MM.1S (cell line): ENCODE measurements at regions not wholly inside any gene's neighbourhood (a gene's known extent, or its start where the extent isn't known, plus 50 kb on each side); places are given as distances from the start of the nearest gene placed in this dataset.

Source experiments
- DNase-seq: peaks from one replicate; pipeline ENCODE4 v3.0.0-alpha.2; 2015
- H2AFZ ChIP-seq: fragments of 300-600 bp; sonication (generic); 2 replicates; pipeline ENCODE4 v1.6.0; 2016; ENCODE audit warnings: antibody characterized with exemption, low read length
- H3F3A ChIP-seq: fragments of 300-600 bp; sonication (generic); 2 replicates; pipeline ENCODE4 v1.6.1; 2016; ENCODE audit warnings: mild to moderate bottlenecking, antibody characterized with exemption, low read length, moderate library complexity, mixed read lengths; ENCODE audit not compliant: insufficient read depth
- H3K27ac ChIP-seq: fragments of 300-600 bp; sonication (generic); 2 replicates; pipeline ENCODE4 v1.5.1; 2016; ENCODE audit warnings: mild to moderate bottlenecking, low read length
- H3K27me3 ChIP-seq: fragments of 300-600 bp; sonication (generic); replicated peaks from 2 replicates; pipeline ENCODE4 v1.6.0; 2016; ENCODE audit warnings: low read length; ENCODE audit not compliant: insufficient read depth
- H3K36me3 ChIP-seq: fragments of 300-600 bp; sonication (generic); replicated peaks from 2 replicates; pipeline ENCODE4 v1.6.1; 2016; ENCODE audit warnings: mild to moderate bottlenecking, low read length, mixed read lengths; ENCODE audit not compliant: insufficient read depth
- H3K4me1 ChIP-seq: fragments of 300-600 bp; sonication (generic); 2 replicates; pipeline ENCODE4 v1.6.1; 2016; ENCODE audit warnings: low read length, mixed read lengths
- H3K4me2 ChIP-seq: fragments of 300-600 bp; sonication (generic); 2 replicates; pipeline ENCODE4 v1.6.0; 2016; ENCODE audit warnings: low read depth, low read length
- H3K4me3 ChIP-seq: fragments of 300-600 bp; sonication (generic); 2 replicates; pipeline ENCODE4 v1.5.1; 2016; ENCODE audit warnings: low read length, mixed read lengths
- H3K79me2 ChIP-seq: fragments of 300-600 bp; sonication (generic); 2 replicates; pipeline ENCODE4 v1.6.1; 2016; ENCODE audit warnings: mixed run types, low read length, mixed read lengths
- H3K9ac ChIP-seq: fragments of 300-600 bp; sonication (generic); 2 replicates; pipeline ENCODE4 v1.6.1; 2016; ENCODE audit warnings: low read length, mixed read lengths
- H3K9me2 ChIP-seq: fragments of 300-600 bp; sonication (generic); replicated peaks from 2 replicates; pipeline ENCODE4 v1.6.1; 2016; ENCODE audit warnings: mild to moderate bottlenecking, low read length, mixed read lengths; ENCODE audit not compliant: insufficient read depth
- H3K9me3 ChIP-seq: fragments of 300-600 bp; sonication (generic); replicated peaks from 2 replicates; pipeline ENCODE4 v1.6.1; 2016; ENCODE audit warnings: mild to moderate bottlenecking, low read length, mixed read lengths; ENCODE audit not compliant: insufficient read depth
- H4K20me1 ChIP-seq: fragments of 300-600 bp; sonication (generic); 2 replicates; pipeline ENCODE4 v1.6.1; 2016; ENCODE audit warnings: mild to moderate bottlenecking, low read length, moderate library complexity, mixed read lengths; ENCODE audit not compliant: insufficient read depth
- CTCF ChIP-seq: fragments of 300-600 bp; sonication (generic); IDR thresholded peaks from 2 replicates; pipeline ENCODE4 v1.5.1; 2016; ENCODE audit warnings: antibody characterized with exemption, low read length, mixed read lengths
- EZH2 ChIP-seq: fragments of 300-600 bp; sonication (generic); optimal IDR thresholded peaks from 2 replicates; pipeline ENCODE3; 2017; ENCODE audit warnings: low read depth, mild to moderate bottlenecking, antibody characterized with exemption, low read length, mixed read lengths
- EZH2phosphoT487 ChIP-seq: fragments of 300-600 bp; sonication (generic); IDR thresholded peaks from 2 replicates; pipeline ENCODE4 v1.6.1; 2018; ENCODE audit warnings: antibody characterized with exemption, low read length

GRCh38 chr4:186826006-186826405 lies 102.3 kb upstream of the FAT1 start:
- Histone ChIP-seq H3K4me3 (no peak overlapping the region), H3K4me2 (no peak overlapping the region), H3K9ac (no peak overlapping the region), H2AFZ (no peak overlapping the region), H4K20me1 (no peaks in the 10 kb centered on the region), H3K9me3 (no peaks in the 10 kb centered on the region), H3K79me2 (no peaks in the 10 kb centered on the region), H3K4me1 (peaks cover 41% of the 10 kb centered on the region), H3K36me3 (no peaks in the 10 kb centered on the region), H3K27me3 (no peaks in the 10 kb centered on the region), H3K27ac (no peak overlapping the region), H3F3A (peaks cover 20% of the 10 kb centered on the region), H3K9me2 (no peaks in the 10 kb centered on the region)
- no peak for DNase-seq
- TF ChIP-seq CTCF (no peak), EZH2 (no peak), EZH2phosphoT487 (no peak)

- no peak for DNase-seq
- peaks cover 46% of the 10 kb centered on the region for H3K4me1 ChIP-seq
- H3K36me3 ChIP-seq: no peaks in the 10 kb centered on the region
- no peak overlapping the region for H3K27ac ChIP-seq
- no peak overlapping the region for H3K9ac ChIP-seq
- no peaks in the 10 kb centered on the region for H3K79me2 ChIP-seq
- no peak for TF ChIP-seq EZH2phosphoT487
- TF ChIP-seq CTCF: no peak
- no peak for TF ChIP-seq EZH2
- no peaks in the 10 kb centered on the region for H3K9me2 ChIP-seq
- H3K4me3 ChIP-seq: no peak overlapping the region
- no peaks in the 10 kb centered on the region for H3K9me3 ChIP-seq
- H3F3A ChIP-seq: peaks cover 20% of the 10 kb centered on the region
- no peaks in the 10 kb centered on the region for H3K27me3 ChIP-seq
- H3K4me2 ChIP-seq: no peak overlapping the region
- H2AFZ ChIP-seq: no peak overlapping the region
- H4K20me1 ChIP-seq: no peaks in the 10 kb centered on the region
Observed at GRCh38 chr4:186826846-186827533, 103.3 kb upstream of the FAT1 start.

GRCh38 chr4:186827534-186827897 lies 103.9 kb upstream of the FAT1 start:
- Histone ChIP-seq H3K9me3 (no peaks in the 10 kb centered on the region), H3K9me2 (no peaks in the 10 kb centered on the region), H3K79me2 (no peaks in the 10 kb centered on the region), H3K4me1 (peaks cover 46% of the 10 kb centered on the region), H3K4me3 (no peak overlapping the region), H3K27ac (no peak overlapping the region), H3K27me3 (no peaks in the 10 kb centered on the region), H3K9ac (no peak overlapping the region), H2AFZ (no peak overlapping the region), H3K36me3 (no peaks in the 10 kb centered on the region), H4K20me1 (no peaks in the 10 kb centered on the region), H3F3A (peaks cover 20% of the 10 kb centered on the region), H3K4me2 (no peak overlapping the region)
- DNase-seq: no peak
- TF ChIP-seq CTCF (no peak), EZH2phosphoT487 (no peak), EZH2 (no peak)
